GM12865 (cell line): ENCODE measurements at regions not wholly inside any gene's neighbourhood (a gene's known extent, or its start where the extent isn't known, plus 50 kb on each side); places are given as distances from the start of the nearest gene placed in this dataset.

ENCODE experiments used
- DNase-seq: peaks from one replicate; pipeline ENCODE4 v3.0.0; 2010; ENCODE audit warnings: low read depth
- H3K4me3 ChIP-seq: 2 replicates; pipeline ENCODE4 v1.5.1; 2011; ENCODE audit warnings: mild to moderate bottlenecking, low read depth, low read length, control low read depth
- CTCF ChIP-seq: IDR thresholded peaks from 2 replicates; pipeline ENCODE4 v1.5.1; 2011; ENCODE audit warnings: low read length, control low read depth, low read depth, inconsistent platforms; ENCODE audit not compliant: insufficient read depth; ENCODE audit errors: missing control alignments

GRCh38 chr1:228917342-228917741 lies 182.1 kb downstream of the RHOU start:
- no peak overlapping the region for H3K4me3 ChIP-seq
- no peak for DNase-seq
- no peak for TF ChIP-seq CTCF

- TF ChIP-seq CTCF: no peak
- DNase-seq: no peak
- no peak overlapping the region for H3K4me3 ChIP-seq
These were observed 182.5 kb downstream of the RHOU start for GRCh38 chr1:228917755-228918154.

- no peak overlapping the region for H3K4me3 ChIP-seq
- TF ChIP-seq CTCF: no peak
- DNase-seq: no peak
These were observed 183.1 kb downstream of the RHOU start for GRCh38 chr1:228918335-228918734.

GRCh38 chr1:228919914-228920313 lies 184.6 kb downstream of the RHOU start:
- no peak for TF ChIP-seq CTCF
- DNase-seq: no peak
- no peak overlapping the region for H3K4me3 ChIP-seq

- no peak overlapping the region for H3K4me3 ChIP-seq
- no peak for TF ChIP-seq CTCF
- no peak for DNase-seq
These were observed 185.6 kb downstream of the RHOU start for GRCh38 chr1:228920831-228921230.

- DNase-seq: no peak
These were observed 186.2 kb downstream of the RHOU start for GRCh38 chr1:228921481-228921880.

More at GRCh38 chr1:228921481-228921880, 186.2 kb downstream of the RHOU start:
- H3K4me3 ChIP-seq: no peak overlapping the region
- TF ChIP-seq CTCF: no peak
